GM13976 (cell line): ENCODE measurements at regions not wholly inside any gene's neighbourhood (a gene's known extent, or its start where the extent isn't known, plus 50 kb on each side); places are given as distances from the start of the nearest gene placed in this dataset.

Experiments used
- DNase-seq: peaks from one replicate; pipeline ENCODE4 v3.0.0; 2012; ENCODE audit warnings: low spot score
- CTCF ChIP-seq: IDR thresholded peaks from 2 replicates; pipeline ENCODE4 v1.5.1; 2012; ENCODE audit warnings: borderline replicate concordance, mild to moderate bottlenecking; ENCODE audit not compliant: insufficient read depth; ENCODE audit errors: extremely low read depth, missing control alignments, control extremely low read depth
- in situ Hi-C: fragments of 300-500 bp; cut with MboI; formaldehyde crosslinking; loops from one replicate; pipeline ENCODE4 v1.12.0; 2022; ENCODE audit warnings: low sequenced_read_pairs, mixed read lengths, inconsistent platforms; ENCODE audit not compliant: unreplicated experiment

GRCh38 chr3:145118303-145118702, 1042.7 kb downstream of the PLOD2 start:
- in situ Hi-C loops: no loop called here
- no peak for DNase-seq
- TF ChIP-seq CTCF: no peak

- no peak for TF ChIP-seq CTCF
- DNase-seq: no peak
- in situ Hi-C loops: no loop called here
These were observed 1035.9 kb downstream of the PLOD2 start for GRCh38 chr3:145124900-145125678.

- no peak for TF ChIP-seq CTCF
- no peak for DNase-seq
- in situ Hi-C loops: no loop called here
These were observed 1027.7 kb downstream of the PLOD2 start for GRCh38 chr3:145133281-145133680.

GRCh38 chr3:145134738-145135137, 1026.2 kb downstream of the PLOD2 start:
- DNase-seq: no peak
- no peak for TF ChIP-seq CTCF
- in situ Hi-C loops: no loop called here

GRCh38 chr3:145144361-145144760, 1016.6 kb downstream of the PLOD2 start:
- DNase-seq: no peak

GRCh38 chr3:145145461-145145860, 1015.5 kb downstream of the PLOD2 start:
- TF ChIP-seq CTCF: no peak
- no peak for DNase-seq
- in situ Hi-C loops: no loop called here

More at GRCh38 chr3:145144361-145144760, 1016.6 kb downstream of the PLOD2 start:
- no peak for TF ChIP-seq CTCF
- in situ Hi-C loops: no loop called here
